ENCODE measurements at regions not wholly inside any gene's neighbourhood (a gene's known extent, or its start where the extent isn't known, plus 50 kb on each side); places are given as distances from the start of the nearest gene placed in this dataset.

DNA sequence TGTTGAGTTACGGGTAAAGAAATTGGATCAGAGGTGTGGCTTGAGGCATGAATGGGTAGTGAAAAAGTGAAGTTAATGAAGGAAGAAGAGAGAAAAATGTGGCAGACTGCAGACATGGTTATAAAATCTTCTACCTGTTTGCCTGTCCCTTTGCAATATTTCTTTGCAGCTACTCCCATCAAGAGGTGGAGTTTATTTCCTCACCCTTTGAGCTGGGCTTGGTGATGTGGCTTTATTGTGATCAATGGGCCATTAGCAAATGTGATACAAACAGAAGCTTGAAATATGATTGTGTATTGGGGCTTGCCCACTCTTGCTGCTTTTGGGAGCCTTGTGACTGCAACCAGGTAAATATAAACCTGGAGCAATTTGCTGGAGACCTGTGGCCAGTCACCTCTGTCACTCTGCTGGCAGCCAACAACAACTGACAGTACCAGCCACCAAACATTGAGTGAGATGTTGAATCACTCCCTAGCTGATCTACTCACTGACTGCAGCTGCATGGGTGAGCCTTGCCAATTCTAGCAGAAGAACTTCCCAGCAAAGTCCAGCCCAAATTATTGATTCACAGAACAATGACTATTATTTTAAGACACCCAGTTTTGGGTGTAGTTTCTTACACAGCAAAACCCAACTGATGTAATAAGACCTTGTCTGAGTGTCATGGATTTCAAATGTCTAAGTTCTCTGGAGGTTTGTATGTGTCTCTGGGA is 151.0 kb upstream of the ATP2B1 start:
- no peaks in the 10 kb centered on the region for H3K9me3 ChIP-seq
- DNase-seq (no peak), ATAC-seq (no peak)
- no peak overlapping the region for H3K27ac ChIP-seq
- no peaks in the 10 kb centered on the region for H3K27me3 ChIP-seq
- intact Hi-C loops (cut with DNase I): no loop called here
- TF ChIP-seq, protein P1, sequence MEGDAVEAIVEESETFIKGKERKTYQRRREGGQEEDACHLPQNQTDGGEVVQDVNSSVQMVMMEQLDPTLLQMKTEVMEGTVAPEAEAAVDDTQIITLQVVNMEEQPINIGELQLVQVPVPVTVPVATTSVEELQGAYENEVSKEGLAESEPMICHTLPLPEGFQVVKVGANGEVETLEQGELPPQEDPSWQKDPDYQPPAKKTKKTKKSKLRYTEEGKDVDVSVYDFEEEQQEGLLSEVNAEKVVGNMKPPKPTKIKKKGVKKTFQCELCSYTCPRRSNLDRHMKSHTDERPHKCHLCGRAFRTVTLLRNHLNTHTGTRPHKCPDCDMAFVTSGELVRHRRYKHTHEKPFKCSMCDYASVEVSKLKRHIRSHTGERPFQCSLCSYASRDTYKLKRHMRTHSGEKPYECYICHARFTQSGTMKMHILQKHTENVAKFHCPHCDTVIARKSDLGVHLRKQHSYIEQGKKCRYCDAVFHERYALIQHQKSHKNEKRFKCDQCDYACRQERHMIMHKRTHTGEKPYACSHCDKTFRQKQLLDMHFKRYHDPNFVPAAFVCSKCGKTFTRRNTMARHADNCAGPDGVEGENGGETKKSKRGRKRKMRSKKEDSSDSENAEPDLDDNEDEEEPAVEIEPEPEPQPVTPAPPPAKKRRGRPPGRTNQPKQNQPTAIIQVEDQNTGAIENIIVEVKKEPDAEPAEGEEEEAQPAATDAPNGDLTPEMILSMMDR (IDR thresholded peaks at IDR 0.05): no peak
- TF ChIP-seq POLR2A (IDR thresholded peaks at IDR 0.05): no peak
- no peak overlapping the region for H3K4me3 ChIP-seq
- H3K36me3 ChIP-seq (replicated peaks in 1 of 2; ENCODE audit: insufficient read depth in 1 of 2, low read depth in 2 of 2): no peaks in the 10 kb centered on the region
- WGBS, 2 donors: 0 to 40% methylated on average over 1 of the region's 1 CpG
- no peaks in the 10 kb centered on the region for H3K4me1 ChIP-seq

DNA sequence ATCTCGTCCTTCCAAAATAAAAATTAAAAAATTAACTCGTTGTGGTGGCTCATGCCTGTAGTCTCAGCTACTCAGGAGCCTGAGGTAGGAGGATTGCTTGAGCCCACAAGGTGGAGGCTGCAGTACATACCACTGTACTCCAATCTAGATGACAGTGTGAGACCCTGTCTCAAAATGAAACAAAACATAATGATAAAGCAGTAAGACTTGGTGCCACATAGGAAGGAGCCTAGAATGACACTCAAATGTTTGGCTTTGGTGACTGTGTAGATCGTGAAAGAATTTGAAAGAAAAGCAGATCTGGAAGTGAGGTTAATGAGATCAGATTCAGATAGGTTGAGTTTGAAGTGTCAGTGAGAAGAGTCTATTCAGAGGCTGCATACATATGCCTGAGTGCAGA is 150.1 kb upstream of the ATP2B1 start:
- no peak for ATAC-seq
- H3K4me1 ChIP-seq: no peaks in the 10 kb centered on the region
- no peak for TF ChIP-seq POLR2A (IDR thresholded peaks at IDR 0.05)
- TF ChIP-seq, protein P1 (IDR thresholded peaks at IDR 0.05): no peak
- H3K9me3 ChIP-seq: no peaks in the 10 kb centered on the region
- WGBS, 2 donors: 49 to 65% methylated on average over 3 of the region's 3 CpGs
- no peak overlapping the region for H3K4me3 ChIP-seq
- intact Hi-C loops (cut with DNase I): no loop called here
- no peaks in the 10 kb centered on the region for H3K36me3 ChIP-seq (replicated peaks in 1 of 2; ENCODE audit: insufficient read depth in 1 of 2, low read depth in 2 of 2)
- DNase-seq: no peak
- no peak overlapping the region for H3K27ac ChIP-seq
- H3K27me3 ChIP-seq: no peaks in the 10 kb centered on the region

DNA sequence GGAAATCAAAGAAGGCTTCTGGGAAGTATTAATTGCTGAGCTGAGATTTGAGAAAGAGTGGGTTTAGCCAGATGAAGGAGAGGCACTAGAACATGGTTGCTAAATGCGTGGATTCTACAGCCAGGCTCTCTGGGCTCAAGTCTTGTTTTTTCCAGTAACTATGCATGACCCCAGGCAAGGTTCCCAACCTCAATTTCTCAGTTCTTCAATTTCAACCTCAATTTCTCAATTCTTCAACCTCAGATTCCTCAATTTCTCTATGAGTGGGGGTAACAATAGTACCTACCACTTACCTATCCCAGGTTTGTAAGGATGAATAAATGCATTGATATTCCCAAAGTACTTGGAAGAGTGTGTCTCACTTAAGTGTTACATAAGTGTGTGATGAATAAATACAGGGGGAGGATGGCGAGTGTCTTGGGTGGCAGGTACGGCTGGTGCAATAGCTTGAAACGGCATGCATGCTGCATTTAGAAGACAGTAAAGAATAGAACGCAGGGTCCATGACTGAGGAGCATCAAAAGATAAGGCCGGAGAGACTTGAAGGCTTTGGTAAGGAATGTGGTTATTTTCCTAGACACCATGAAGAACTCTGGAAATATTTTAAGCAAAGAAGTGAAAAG is 149.1 kb upstream of the ATP2B1 start:
- no peak for ATAC-seq
- WGBS, 2 donors: 73 to 85% methylated on average over 6 of the region's 6 CpGs
- H3K9me3 ChIP-seq: no peaks in the 10 kb centered on the region

DNA sequence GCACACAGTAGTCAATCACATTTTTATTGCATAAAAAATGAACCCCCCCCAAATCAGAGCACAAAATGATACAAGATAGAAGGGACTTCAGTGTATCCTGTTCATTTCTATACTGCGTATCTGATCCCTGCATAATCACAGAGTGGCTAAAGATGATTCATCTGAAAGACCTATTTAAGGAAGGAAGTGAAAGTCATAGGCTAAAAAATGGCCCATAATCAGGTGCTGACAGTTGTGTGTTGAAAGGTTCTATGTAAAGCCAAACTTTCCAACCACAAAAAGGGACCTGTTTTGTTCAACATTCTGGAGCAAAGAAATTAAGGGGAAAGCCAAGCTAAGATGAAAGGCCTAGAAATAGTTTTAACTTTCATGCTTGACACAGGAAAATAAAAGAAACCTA is 147.8 kb upstream of the ATP2B1 start:
- Histone ChIP-seq H3K4me3 (no peak overlapping the region), H3K36me3 (replicated peaks in 1 of 2; ENCODE audit: insufficient read depth in 1 of 2, low read depth in 2 of 2) (no peaks in the 10 kb centered on the region), H3K27ac (no peak overlapping the region), H3K27me3 (no peaks in the 10 kb centered on the region), H3K4me1 (no peaks in the 10 kb centered on the region), H3K9me3 (no peaks in the 10 kb centered on the region)
- intact Hi-C loops (cut with DNase I): no loop called here
- DNase-seq (no peak), ATAC-seq (no peak)
- TF ChIP-seq POLR2A (IDR thresholded peaks at IDR 0.05): no peak
- TF ChIP-seq, protein P1 (IDR thresholded peaks at IDR 0.05): no peak
- WGBS, 2 donors: 84 to 85% methylated on average over 1 of the region's 1 CpG

More for the DNA sequence above, 149.1 kb upstream of the ATP2B1 start:
- Histone ChIP-seq H3K4me1 (no peaks in the 10 kb centered on the region), H3K27ac (no peak overlapping the region), H3K36me3 (replicated peaks in 1 of 2; ENCODE audit: insufficient read depth in 1 of 2, low read depth in 2 of 2) (no peaks in the 10 kb centered on the region), H3K4me3 (no peak overlapping the region), H3K27me3 (no peaks in the 10 kb centered on the region)
- TF ChIP-seq POLR2A (IDR thresholded peaks at IDR 0.05): no peak
- TF ChIP-seq, protein P1 (IDR thresholded peaks at IDR 0.05): no peak
- DNase-seq: peak in 1 of 4 donors; percentile 28
- intact Hi-C loops (cut with DNase I): no loop called here

DNA sequence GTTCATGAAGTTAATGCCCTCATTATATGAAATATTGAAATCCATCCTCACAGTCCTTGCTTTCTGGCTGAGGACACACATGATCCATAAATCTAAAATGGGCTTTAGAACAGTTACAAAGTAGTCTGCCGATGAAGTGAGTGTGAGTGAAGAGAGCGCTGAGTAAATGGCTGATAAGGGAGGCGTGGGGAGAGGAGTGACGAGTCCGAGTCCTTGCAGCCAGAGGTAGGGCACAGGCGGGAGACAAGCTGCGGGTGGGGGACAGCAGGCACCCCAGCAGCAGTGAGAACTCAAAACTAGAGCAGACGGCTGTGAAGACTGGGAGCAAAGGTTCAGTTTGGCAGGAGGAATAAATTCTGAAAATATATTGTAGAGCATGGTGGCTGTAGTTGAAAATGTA is 140.1 kb upstream of the ATP2B1 start:
- no peaks in the 10 kb centered on the region for H3K9me3 ChIP-seq
- TF ChIP-seq, protein P1 (IDR thresholded peaks at IDR 0.05): no peak
- TF ChIP-seq POLR2A (IDR thresholded peaks at IDR 0.05): no peak
- no peak overlapping the region for H3K4me3 ChIP-seq
- no peaks in the 10 kb centered on the region for H3K36me3 ChIP-seq (replicated peaks in 1 of 2; ENCODE audit: insufficient read depth in 1 of 2, low read depth in 2 of 2)
- H3K4me1 ChIP-seq: no peaks in the 10 kb centered on the region
- H3K27me3 ChIP-seq: no peaks in the 10 kb centered on the region
- intact Hi-C loops (cut with DNase I): no loop called here
- ATAC-seq (no peak), DNase-seq (no peak)
- 68 to 70% methylated on average over 8 of the region's 8 CpGs for WGBS, 2 donors
- no peak overlapping the region for H3K27ac ChIP-seq
